Heart right ventricle (tissue), 16 donors: ENCODE measurements at regions not wholly inside any gene's neighbourhood (a gene's known extent, or its start where the extent isn't known, plus 50 kb on each side); places are given as distances from the start of the nearest gene placed in this dataset.

Source experiments
- ATAC-seq, 8 donors: fragments of 200-7000 bp; cut with Tn5 transposase; one replicate each; pipeline ENCODE4 v1.9.1; 2020; ENCODE audit warnings: mild to moderate bottlenecking in 8 of 8, moderate library complexity in 8 of 8, moderate number of reproducible peaks in 1 of 8
- DNase-seq, 2 donors: peaks; one replicate each; pipeline ENCODE4 v3.0.0-alpha.2; 2020
- H3K27ac ChIP-seq, 10 donors: fragments of 200-600 bp; sonication (generic) in 2 of 10; one replicate each; pipeline versions ENCODE4 v1.5.0 to v1.8.0; 2020 to 2022; ENCODE audit warnings: mild to moderate bottlenecking in 3 of 10
- H3K27me3 ChIP-seq, 7 donors: fragments of 200-600 bp; one replicate each; pipeline ENCODE4 v1.8.0; 2021 to 2022; ENCODE audit warnings: mild to moderate bottlenecking in 2 of 7
- H3K36me3 ChIP-seq, 9 donors: fragments of 200-600 bp; sonication (generic) in 1 of 9; one replicate each; pipeline versions ENCODE4 v1.5.0 to v1.8.0; 2020 to 2022; ENCODE audit warnings: mild to moderate bottlenecking in 2 of 9
- H3K4me1 ChIP-seq, 9 donors: fragments of 200-600 bp; sonication (generic) in 1 of 9; one replicate each; pipeline versions ENCODE4 v1.5.0 to v1.8.0; 2020 to 2022; ENCODE audit warnings: mild to moderate bottlenecking in 4 of 9
- H3K4me3 ChIP-seq, 10 donors: fragments of 200-600 bp; sonication (generic) in 2 of 10; one replicate each; pipeline versions ENCODE4 v1.5.0 to v1.8.0; 2020 to 2022; ENCODE audit warnings: mild to moderate bottlenecking in 7 of 10, moderate library complexity in 2 of 10
- H3K9me3 ChIP-seq, 11 donors: fragments of 200-600 bp in 10 of 11; sonication (generic) in 2 of 11; one replicate each; pipeline versions ENCODE4 v1.5.0 to v1.8.0; 2013 to 2022; ENCODE audit warnings: mild to moderate bottlenecking in 2 of 11, control low read depth in 1 of 11, moderate library complexity in 1 of 11
- WGBS, 2 donors: extraction: QIAGEN DNeasy Blood & Tissue Kit; methylation state at CpG; one replicate each; pipeline ENCODE4 v1.1.7; 2013; ENCODE audit warnings: inconsistent platforms in 1 of 2; 5-methylcytosine and 5-hydroxymethylcytosine counted together
- intact Hi-C, 10 donors: fragments of 100-400 bp; cut with DNase I; formaldehyde crosslinking; loops; one replicate each; pipeline versions ENCODE4 v1.11.1 to v1.14.2; 2022
- TF ChIP-seq, protein P1 (sequence below), 9 donors: fragments of 200-600 bp; sonication (generic) in 2 of 9; IDR thresholded peaks; one replicate each; pipeline versions ENCODE4 v1.5.0 to v1.8.0; 2021 to 2022; ENCODE audit warnings: antibody characterized with exemption in 9 of 9, mild to moderate bottlenecking in 5 of 9, moderate library complexity in 1 of 9
- donor health status: Arrhythmogenic right ventricular cardiomyopathy.
- donor health status: ischemic (EF 13 %, LVEDD 7.1; RV severe dilation, severe dysfunction).
- donor health status: healthy with polysubstance abuse.
- donor health status: DM: no; HTN: yes; CAD: no.
- donor health status: DM: no; HTN: no; CAD: no.
- donor health status: ischemic (EF 25% LVEDD 6.9; RV normal size, moderate dysfunction).
- donor health status: ischemic (EF 25% LVEDD 5.7; RV mildly dilated, moderate dysfunction).
- donor health status: healthy.
- donor health status: DM: yes; HTN: yes; CAD: no.
- donor health status: Ischemic cardiomyopathy.
- donor health status: ischemic (EF 35%, LVEDD 5.7; RV mildly dilated, moderate dysfunction).
- donor health status: nonischemic (EF 11% LVEDD 7.7; RV severe dilation, severe dysfunction).
- donor health status: DM: yes; HTN: yes; CAD: no.
- donor health status: PGD.
- donor health status: ischemic (EF 29% LVEDD 5.4; RV normal size, mild dysfunction).
- donor health status: nonischemic (EF 23%, LVEDD 6.1; RV moderate dilation, normal function).

DNA sequence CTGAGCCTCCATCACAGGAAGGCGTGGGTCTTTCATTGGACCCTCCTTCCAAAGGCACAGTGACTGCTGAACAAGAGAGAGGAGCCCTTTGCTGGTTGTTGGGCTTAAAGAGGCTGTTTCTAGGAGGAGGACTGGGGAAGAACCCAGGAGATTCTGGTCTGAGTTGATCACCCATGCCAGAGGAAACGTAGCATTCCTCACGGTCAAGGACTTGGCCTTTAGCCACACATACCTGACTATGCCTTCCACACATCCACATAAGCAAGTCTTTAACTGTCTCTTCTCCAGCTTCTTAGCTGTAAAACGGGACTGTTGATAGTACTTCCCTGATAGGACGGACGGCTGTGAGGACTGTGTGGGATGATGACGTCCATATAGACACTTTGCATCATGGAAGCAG lies 149.8 kb upstream of the IRX3 start:
- DNase-seq (no peak), ATAC-seq (no peak)
- WGBS, 2 donors = 64 to 69% methylated on average over 7 of the region's 7 CpGs
- no peak overlapping the region for H3K27ac ChIP-seq
- H3K4me3 ChIP-seq = no peak overlapping the region
- peaks cover 0 to 6% (median 0%) of the 10 kb centered on the region in 7 donors for H3K27me3 ChIP-seq
- peaks cover 0 to 7% (median 0%) of the 10 kb centered on the region in 11 donors for H3K9me3 ChIP-seq
- no peaks in the 10 kb centered on the region for H3K36me3 ChIP-seq
- TF ChIP-seq, protein P1, sequence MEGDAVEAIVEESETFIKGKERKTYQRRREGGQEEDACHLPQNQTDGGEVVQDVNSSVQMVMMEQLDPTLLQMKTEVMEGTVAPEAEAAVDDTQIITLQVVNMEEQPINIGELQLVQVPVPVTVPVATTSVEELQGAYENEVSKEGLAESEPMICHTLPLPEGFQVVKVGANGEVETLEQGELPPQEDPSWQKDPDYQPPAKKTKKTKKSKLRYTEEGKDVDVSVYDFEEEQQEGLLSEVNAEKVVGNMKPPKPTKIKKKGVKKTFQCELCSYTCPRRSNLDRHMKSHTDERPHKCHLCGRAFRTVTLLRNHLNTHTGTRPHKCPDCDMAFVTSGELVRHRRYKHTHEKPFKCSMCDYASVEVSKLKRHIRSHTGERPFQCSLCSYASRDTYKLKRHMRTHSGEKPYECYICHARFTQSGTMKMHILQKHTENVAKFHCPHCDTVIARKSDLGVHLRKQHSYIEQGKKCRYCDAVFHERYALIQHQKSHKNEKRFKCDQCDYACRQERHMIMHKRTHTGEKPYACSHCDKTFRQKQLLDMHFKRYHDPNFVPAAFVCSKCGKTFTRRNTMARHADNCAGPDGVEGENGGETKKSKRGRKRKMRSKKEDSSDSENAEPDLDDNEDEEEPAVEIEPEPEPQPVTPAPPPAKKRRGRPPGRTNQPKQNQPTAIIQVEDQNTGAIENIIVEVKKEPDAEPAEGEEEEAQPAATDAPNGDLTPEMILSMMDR (IDR thresholded peaks at IDR 0.05) = no peak
- no peaks in the 10 kb centered on the region for H3K4me1 ChIP-seq
- intact Hi-C loops = loop anchor here in 1 of 10 donors (10.0 kb wide), 1 partner anchor 62 kb away; no protein-coding TSS in a partner anchor

DNA sequence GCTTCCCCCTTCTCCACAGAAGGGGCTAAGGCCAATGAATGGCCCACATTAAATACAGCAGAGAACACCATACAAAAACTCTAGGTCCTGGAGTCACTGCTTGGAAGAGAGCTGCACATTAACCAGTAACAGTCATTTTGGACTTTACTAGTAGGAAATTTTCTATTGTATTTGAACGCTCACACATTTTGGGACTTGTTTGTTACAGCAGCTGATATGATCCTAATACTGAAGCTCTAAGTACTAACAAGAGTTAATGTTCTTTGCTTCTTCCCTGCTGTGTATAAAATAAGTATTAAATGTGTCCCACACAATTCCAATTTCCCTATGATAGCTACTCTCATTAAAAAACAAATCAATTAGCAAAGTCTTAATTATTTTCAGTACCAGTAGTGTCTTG lies 148.3 kb upstream of the IRX3 start:
- TF ChIP-seq, protein P1 (IDR thresholded peaks at IDR 0.05) = no peak
- no peak for DNase-seq
- peaks cover 0 to 12% (median 0%) of the 10 kb centered on the region in 11 donors for H3K9me3 ChIP-seq
- H3K36me3 ChIP-seq = no peaks in the 10 kb centered on the region
- no peak overlapping the region for H3K27ac ChIP-seq
- H3K27me3 ChIP-seq = peaks cover 0 to 21% (median 0%) of the 10 kb centered on the region in 7 donors
- 97% methylated on average over 1 of the region's 1 CpG for WGBS, 2 donors
- intact Hi-C loops = loop anchor here in 1 of 10 donors (10.0 kb wide), 1 partner anchor 60 kb away; no protein-coding TSS in a partner anchor
- no peak overlapping the region for H3K4me3 ChIP-seq
- ATAC-seq = no peak
- H3K4me1 ChIP-seq = no peaks in the 10 kb centered on the region

DNA sequence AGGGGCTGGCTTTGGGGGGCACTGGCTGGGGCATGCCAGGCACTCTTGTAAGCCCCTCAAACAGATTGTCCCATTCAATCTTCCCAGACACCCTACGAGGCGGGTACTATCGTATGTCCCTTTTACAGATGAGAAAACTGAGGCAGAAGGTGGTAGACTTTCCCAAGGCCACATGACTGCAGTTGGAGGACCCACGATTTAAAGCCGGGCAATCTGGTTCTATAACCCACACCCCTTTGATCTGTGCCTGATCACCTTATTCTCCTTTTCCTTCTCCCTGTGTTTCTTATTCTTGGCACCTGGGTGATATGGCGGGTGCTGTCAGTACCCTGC lies 146.3 kb upstream of the IRX3 start:
- ATAC-seq = no peak
- Histone ChIP-seq H3K27ac (no peak overlapping the region), H3K9me3 (peaks cover 0 to 20% (median 0%) of the 10 kb centered on the region in 11 donors), H3K27me3 (peaks cover 0 to 25% (median 5%) of the 10 kb centered on the region in 7 donors), H3K4me3 (no peak overlapping the region), H3K36me3 (no peaks in the 10 kb centered on the region), H3K4me1 (no peaks in the 10 kb centered on the region)
- intact Hi-C loops = loop anchor here in 1 of 10 donors (10.0 kb wide), 1 partner anchor 58 kb away; no protein-coding TSS in a partner anchor
- WGBS, 2 donors = 87 to 93% methylated on average over 6 of the region's 6 CpGs
- TF ChIP-seq, protein P1 (IDR thresholded peaks at IDR 0.05) = no peak
- DNase-seq = no peak

DNA sequence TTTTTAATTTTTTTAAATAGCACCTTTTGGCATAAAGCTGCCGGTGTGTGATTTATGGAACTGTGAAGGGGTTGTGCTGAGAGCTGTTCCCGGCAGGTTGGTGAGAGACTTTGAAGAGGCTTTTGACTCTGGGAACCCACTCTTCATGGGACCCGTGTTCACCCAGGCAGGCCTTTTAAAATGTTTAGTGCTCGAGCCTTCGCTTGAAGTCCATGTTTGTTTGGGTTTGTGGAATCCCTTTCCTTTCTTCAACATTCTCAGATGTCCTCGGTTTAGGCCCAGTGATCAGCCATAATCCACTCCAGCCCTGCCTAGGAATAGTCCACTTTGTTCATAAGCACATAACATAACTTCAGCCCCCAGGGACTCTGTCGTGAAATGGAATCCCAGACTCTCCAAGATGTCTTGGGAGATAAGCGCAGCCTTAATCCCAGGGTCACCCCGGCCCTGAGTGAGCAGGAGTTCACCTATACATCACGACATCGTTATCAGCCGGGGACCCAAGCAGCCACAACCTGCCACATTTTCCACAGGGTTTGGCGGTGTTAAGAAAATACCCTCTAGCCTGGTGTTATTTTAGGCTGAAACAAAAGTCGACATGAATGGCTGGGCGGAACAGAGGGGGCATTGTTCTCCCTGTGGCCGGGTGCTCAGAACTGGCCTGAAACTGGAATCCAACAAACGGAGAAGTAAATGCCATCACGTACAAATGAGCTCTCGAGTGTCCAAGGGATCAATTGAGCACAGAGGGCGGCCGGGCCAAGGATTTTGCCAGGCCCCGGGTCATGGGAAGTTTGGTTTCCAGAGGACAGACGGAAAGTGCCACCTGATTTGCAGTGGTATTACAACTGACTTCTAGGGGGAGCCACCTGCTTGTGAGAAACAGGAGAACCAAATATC lies 145.7 kb upstream of the IRX3 start:
- H3K27me3 ChIP-seq = peaks cover 0 to 25% (median 5%) of the 10 kb centered on the region in 7 donors
- TF ChIP-seq, protein P1 (IDR thresholded peaks at IDR 0.05) = no peak

More for the DNA sequence above, 145.7 kb upstream of the IRX3 start:
- no peaks in the 10 kb centered on the region for H3K4me1 ChIP-seq
- DNase-seq (no peak), ATAC-seq (no peak)
- H3K9me3 ChIP-seq = peaks cover 0 to 20% (median 0%) of the 10 kb centered on the region in 11 donors
- intact Hi-C loops = loop anchor here in 1 of 10 donors (10.0 kb wide), 1 partner anchor 57 kb away; no protein-coding TSS in a partner anchor
- H3K27ac ChIP-seq = no peak overlapping the region
- 72 to 75% methylated on average over 23 of the region's 23 CpGs for WGBS, 2 donors
- no peak overlapping the region for H3K4me3 ChIP-seq
- H3K36me3 ChIP-seq = no peaks in the 10 kb centered on the region
